ENCODE measurements at regions not wholly inside any gene's neighbourhood (a gene's known extent, or its start where the extent isn't known, plus 50 kb on each side); places are given as distances from the start of the nearest gene placed in this dataset.

- TF ChIP-seq CTCF (IDR thresholded peaks at IDR 0.05; ENCODE audit: low read length) (no peak), EZH2 (optimal IDR thresholded peaks at IDR 0.05; ENCODE audit: low read depth, low read length) (no peak)
Observed at GRCh38 chr7:115125312-115125711, 203.4 kb downstream of the MDFIC start.
